C4-2B (cell line): ENCODE measurements at regions not wholly inside any gene's neighbourhood (a gene's known extent, or its start where the extent isn't known, plus 50 kb on each side); places are given as distances from the start of the nearest gene placed in this dataset.

Experiments used
- H3K27ac ChIP-seq: fragments of 450-650 bp; 2 replicates; pipeline ENCODE4 v1.5.1; 2017
- CTCF ChIP-seq: fragments of 450-650 bp; conservative IDR thresholded peaks from 2 replicates; pipeline ENCODE4 v1.5.1; 2017; ENCODE audit warnings: mild to moderate bottlenecking
- ZFX ChIP-seq: fragments of 450-650 bp; IDR thresholded peaks from 2 replicates; pipeline ENCODE4 v1.6.1; 2017

GRCh38 chr5:174998131-174998730 lies 273.8 kb downstream of the MSX2 start:
- TF ChIP-seq ZFX (no peak), CTCF (no peak)
- no peak overlapping the region for H3K27ac ChIP-seq

DNA sequence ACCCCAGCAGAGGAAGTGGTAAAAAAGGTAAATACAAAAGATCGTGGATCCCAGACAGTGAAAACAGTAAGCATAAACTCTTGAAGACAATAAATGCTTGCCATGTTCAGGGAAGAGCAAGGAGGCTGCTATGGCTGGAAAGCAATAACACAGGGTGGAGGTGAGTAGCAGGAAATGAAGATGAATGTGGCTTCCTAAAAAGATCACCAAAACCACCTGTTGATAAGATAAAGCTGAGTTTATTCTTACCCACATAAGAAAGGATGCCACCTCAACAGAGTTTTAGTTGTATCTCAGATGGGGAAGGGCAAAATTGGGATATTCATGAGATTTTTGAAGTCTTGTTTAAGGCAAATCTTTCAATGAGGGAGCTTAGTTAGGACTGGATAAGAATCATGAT lies 273.3 kb downstream of the MSX2 start:
- no peak overlapping the region for H3K27ac ChIP-seq
- TF ChIP-seq ZFX: no peak
- no peak for TF ChIP-seq CTCF

DNA sequence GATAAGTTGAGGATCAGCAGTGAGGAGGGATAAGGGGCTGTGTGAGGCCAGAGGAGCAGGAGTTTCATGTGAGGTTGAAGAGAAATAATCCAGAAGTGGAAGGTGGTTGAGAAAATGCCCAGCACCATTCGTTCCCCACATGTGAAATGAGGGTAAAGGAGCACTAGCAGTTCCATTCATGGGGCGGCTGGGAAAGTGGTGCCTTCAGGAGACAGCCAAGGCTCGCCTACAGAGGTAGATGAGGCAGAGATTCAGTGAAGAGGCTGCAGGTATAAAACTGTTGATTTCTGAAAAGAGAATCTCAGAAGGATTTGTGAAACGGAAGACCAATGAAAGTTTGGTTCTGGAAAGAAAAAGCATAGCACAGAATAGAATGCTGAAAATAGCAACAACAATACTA lies 272.6 kb downstream of the MSX2 start:
- H3K27ac ChIP-seq: no peak overlapping the region

DNA sequence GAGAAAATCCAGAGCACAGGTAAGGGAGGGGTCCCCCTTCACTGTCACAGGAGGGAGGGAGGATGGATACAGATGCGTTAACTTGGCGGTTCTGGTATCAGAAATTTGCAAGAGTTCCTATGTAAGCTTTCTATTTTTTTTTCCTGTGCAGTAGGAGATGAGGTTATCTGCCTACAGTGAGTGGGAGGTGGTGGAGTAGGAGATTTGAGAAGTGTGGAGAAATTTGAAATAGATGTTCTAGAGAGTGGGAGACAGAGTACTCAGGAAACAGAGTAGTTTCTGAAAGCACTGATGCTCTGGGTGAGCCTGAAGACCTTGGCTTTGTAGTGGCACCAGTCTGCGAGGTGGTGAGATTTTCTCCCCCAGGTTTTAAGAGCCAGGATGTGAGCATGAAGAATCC lies 271.4 kb downstream of the MSX2 start:
- TF ChIP-seq CTCF (no peak), ZFX (no peak)

More for the DNA sequence above, 272.6 kb downstream of the MSX2 start:
- TF ChIP-seq CTCF: no peak
- TF ChIP-seq ZFX: no peak

GRCh38 chr5:174991847-174992246 lies 267.5 kb downstream of the MSX2 start:
- no peak overlapping the region for H3K27ac ChIP-seq
- TF ChIP-seq ZFX: no peak
- TF ChIP-seq CTCF: no peak

More for the DNA sequence above, 271.4 kb downstream of the MSX2 start:
- H3K27ac ChIP-seq: no peak overlapping the region

GRCh38 chr5:174990909-174991308 lies 266.5 kb downstream of the MSX2 start:
- TF ChIP-seq ZFX (no peak), CTCF (no peak)
- no peak overlapping the region for H3K27ac ChIP-seq

DNA sequence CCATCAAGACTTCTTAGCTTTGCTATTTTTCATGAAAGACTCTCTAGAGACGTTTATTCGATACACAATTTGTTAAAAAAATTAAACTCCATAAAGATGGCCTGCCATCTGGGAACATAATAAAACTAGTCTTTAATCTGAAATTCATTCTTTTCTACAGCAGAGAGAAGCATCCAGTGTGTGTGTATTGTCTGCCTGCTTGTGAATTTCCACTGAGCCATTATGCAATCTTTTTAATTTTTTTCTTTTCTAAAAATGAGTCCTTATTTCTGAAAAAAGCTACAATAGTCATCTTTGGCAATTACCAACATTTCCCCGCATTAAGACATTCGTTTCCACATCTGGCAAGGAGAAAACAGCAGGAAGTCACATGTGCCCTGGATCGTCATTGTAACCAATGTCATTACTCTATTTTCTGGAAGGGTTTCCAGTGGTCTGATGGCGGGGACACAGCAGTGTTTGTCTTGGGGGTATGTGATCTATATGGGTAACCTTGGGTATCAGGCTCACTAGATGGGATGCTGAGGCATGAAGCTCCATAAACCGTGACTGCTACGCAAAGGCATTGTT lies 263.1 kb downstream of the MSX2 start:
- TF ChIP-seq CTCF: no peak
- TF ChIP-seq ZFX: no peak
- H3K27ac ChIP-seq: no peak overlapping the region
